GM18499 (cell line): ENCODE measurements at regions not wholly inside any gene's neighbourhood (a gene's known extent, or its start where the extent isn't known, plus 50 kb on each side); places are given as distances from the start of the nearest gene placed in this dataset.
"Not testable (repeated sequence)": the region's sequence is repeated elsewhere in the genome, so short reads cannot be mapped to it uniquely, and the experiment has no call there.

Source experiments
- ATAC-seq: cut with Tn5 transposase; IDR thresholded peaks from one replicate; pipeline ENCODE4 v1.9.1; 2021; ENCODE audit warnings: moderate number of reproducible peaks; ENCODE audit not compliant: insufficient read depth, unreplicated experiment

- no peak for ATAC-seq
Measured at GRCh38 chr1:177656598-177656997, 313.3 kb downstream of the SEC16B start.

GRCh38 chr1:177650947-177651346 lies 318.9 kb downstream of the SEC16B start:
- ATAC-seq: no peak

- no peak for ATAC-seq
Measured at GRCh38 chr1:177648731-177649265, 321.1 kb downstream of the SEC16B start.

- ATAC-seq: no peak
Measured at GRCh38 chr1:177648138-177648537, 321.7 kb downstream of the SEC16B start.

- no peak for ATAC-seq
Measured at GRCh38 chr1:177646757-177647730, 322.8 kb downstream of the SEC16B start.

GRCh38 chr1:177645491-177646190 lies 324.2 kb downstream of the SEC16B start:
- ATAC-seq: no peak

GRCh38 chr1:177640687-177641086 lies 329.2 kb downstream of the SEC16B start:
- ATAC-seq: no peak

GRCh38 chr1:177634151-177634550 lies 335.7 kb downstream of the SEC16B start:
- ATAC-seq: not testable (repeated sequence)

GRCh38 chr1:177632923-177633615 lies 336.8 kb downstream of the SEC16B start:
- ATAC-seq: no peak

- no peak for ATAC-seq
Measured at GRCh38 chr1:177631770-177632169, 338.1 kb downstream of the SEC16B start.

GRCh38 chr1:177629526-177629925 lies 340.3 kb downstream of the SEC16B start:
- no peak for ATAC-seq

GRCh38 chr1:177627148-177627910 lies 342.5 kb downstream of the SEC16B start:
- ATAC-seq: no peak

GRCh38 chr1:177620636-177621190 lies 349.1 kb downstream of the SEC16B start:
- ATAC-seq: no peak

GRCh38 chr1:177615251-177615650 lies 354.6 kb downstream of the SEC16B start:
- no peak for ATAC-seq

- ATAC-seq: no peak
Measured at GRCh38 chr1:177611402-177611801, 358.5 kb downstream of the SEC16B start.

- ATAC-seq: no peak
Measured at GRCh38 chr1:177609953-177610352, 359.9 kb downstream of the SEC16B start.

GRCh38 chr1:177600936-177601335 lies 368.9 kb downstream of the SEC16B start:
- ATAC-seq: no peak

GRCh38 chr1:177600321-177600720 lies 369.5 kb downstream of the SEC16B start:
- ATAC-seq: no peak

- ATAC-seq: no peak
Measured at GRCh38 chr1:177597393-177597792, 372.5 kb downstream of the SEC16B start.
